ENCODE measurements at regions not wholly inside any gene's neighbourhood (a gene's known extent, or its start where the extent isn't known, plus 50 kb on each side); places are given as distances from the start of the nearest gene placed in this dataset.

DNA sequence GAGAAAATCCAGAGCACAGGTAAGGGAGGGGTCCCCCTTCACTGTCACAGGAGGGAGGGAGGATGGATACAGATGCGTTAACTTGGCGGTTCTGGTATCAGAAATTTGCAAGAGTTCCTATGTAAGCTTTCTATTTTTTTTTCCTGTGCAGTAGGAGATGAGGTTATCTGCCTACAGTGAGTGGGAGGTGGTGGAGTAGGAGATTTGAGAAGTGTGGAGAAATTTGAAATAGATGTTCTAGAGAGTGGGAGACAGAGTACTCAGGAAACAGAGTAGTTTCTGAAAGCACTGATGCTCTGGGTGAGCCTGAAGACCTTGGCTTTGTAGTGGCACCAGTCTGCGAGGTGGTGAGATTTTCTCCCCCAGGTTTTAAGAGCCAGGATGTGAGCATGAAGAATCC lies 271.4 kb downstream of the MSX2 start:
- Histone ChIP-seq H3K9ac (ENCODE audit: extremely low read depth, low read length, poor library complexity, severe bottlenecking) (no peak overlapping the region), H3K36me3 (ENCODE audit: control insufficient read depth, insufficient read depth, low read length) (no peaks in the 10 kb centered on the region), H3K27me3 (ENCODE audit: control insufficient read depth, insufficient read depth, low read length, poor library complexity, severe bottlenecking) (peaks cover 24% of the 10 kb centered on the region), H3K4me1 (ENCODE audit: control insufficient read depth, insufficient read depth, low read length) (no peaks in the 10 kb centered on the region), H3K27ac (ENCODE audit: low read depth, low read length) (no peak overlapping the region), H3K9me3 (ENCODE audit: control insufficient read depth, low read length) (peaks cover 8% of the 10 kb centered on the region), H3K4me3 (ENCODE audit: low read length) (no peak overlapping the region)
- WGBS, 2 experiments (ENCODE audit: insufficient coverage in 1 of 2, insufficient read length in 1 of 2) = 92 to 97% methylated on average over 3 of the region's 3 CpGs
- Mint-ChIP-seq H3K27me3 (ENCODE audit: insufficient read depth) (no peaks in the 10 kb centered on the region), H3K36me3 (ENCODE audit: low read depth) (no peaks in the 10 kb centered on the region), H3K4me1 (peaks cover 6% of the 10 kb centered on the region), H3K9me3 (peaks cover 12% of the 10 kb centered on the region), H3K27ac (no peak overlapping the region), H3K4me3 (no peak overlapping the region)
- DNase-seq = no peak
- TF ChIP-seq, protein P1, sequence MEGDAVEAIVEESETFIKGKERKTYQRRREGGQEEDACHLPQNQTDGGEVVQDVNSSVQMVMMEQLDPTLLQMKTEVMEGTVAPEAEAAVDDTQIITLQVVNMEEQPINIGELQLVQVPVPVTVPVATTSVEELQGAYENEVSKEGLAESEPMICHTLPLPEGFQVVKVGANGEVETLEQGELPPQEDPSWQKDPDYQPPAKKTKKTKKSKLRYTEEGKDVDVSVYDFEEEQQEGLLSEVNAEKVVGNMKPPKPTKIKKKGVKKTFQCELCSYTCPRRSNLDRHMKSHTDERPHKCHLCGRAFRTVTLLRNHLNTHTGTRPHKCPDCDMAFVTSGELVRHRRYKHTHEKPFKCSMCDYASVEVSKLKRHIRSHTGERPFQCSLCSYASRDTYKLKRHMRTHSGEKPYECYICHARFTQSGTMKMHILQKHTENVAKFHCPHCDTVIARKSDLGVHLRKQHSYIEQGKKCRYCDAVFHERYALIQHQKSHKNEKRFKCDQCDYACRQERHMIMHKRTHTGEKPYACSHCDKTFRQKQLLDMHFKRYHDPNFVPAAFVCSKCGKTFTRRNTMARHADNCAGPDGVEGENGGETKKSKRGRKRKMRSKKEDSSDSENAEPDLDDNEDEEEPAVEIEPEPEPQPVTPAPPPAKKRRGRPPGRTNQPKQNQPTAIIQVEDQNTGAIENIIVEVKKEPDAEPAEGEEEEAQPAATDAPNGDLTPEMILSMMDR (conservative IDR thresholded peaks at IDR 0.05) = no peak

DNA sequence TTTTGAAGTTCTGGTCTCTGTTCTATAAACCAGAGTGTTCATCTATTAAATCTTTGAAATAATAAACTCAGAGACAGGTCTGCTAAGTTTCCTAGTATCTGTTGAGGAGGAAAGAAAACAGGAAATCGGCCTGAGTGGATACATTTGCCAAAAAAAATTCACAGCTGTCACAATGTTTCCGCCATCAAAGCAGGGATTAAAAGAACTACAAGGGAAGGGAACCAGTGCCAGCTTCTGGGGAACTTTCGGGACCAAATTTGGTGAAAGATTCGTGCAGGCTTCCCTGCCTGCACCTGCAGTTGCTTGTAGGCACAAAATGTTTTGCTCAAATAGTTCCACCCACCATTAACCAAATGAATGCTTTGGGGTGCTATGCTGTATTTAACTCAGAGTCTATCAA lies 267.5 kb downstream of the MSX2 start:
- WGBS, 2 experiments (ENCODE audit: insufficient coverage in 1 of 2, insufficient read length in 1 of 2) = 85 to 88% methylated on average over 2 to 4 of the region's 4 CpGs
- no peaks in the 10 kb centered on the region for H3K9me3 ChIP-seq (ENCODE audit: control insufficient read depth, low read length)
- Mint-ChIP-seq H3K4me3 (no peak overlapping the region), H3K36me3 (ENCODE audit: low read depth) (no peaks in the 10 kb centered on the region), H3K4me1 (no peaks in the 10 kb centered on the region), H3K9me3 (no peaks in the 10 kb centered on the region), H3K27ac (no peak overlapping the region), H3K27me3 (ENCODE audit: insufficient read depth) (no peaks in the 10 kb centered on the region)
- TF ChIP-seq, protein P1 (conservative IDR thresholded peaks at IDR 0.05) = no peak
- no peak overlapping the region for H3K9ac ChIP-seq (ENCODE audit: extremely low read depth, low read length, poor library complexity, severe bottlenecking)
- H3K36me3 ChIP-seq (ENCODE audit: control insufficient read depth, insufficient read depth, low read length) = no peaks in the 10 kb centered on the region
- H3K27ac ChIP-seq (ENCODE audit: low read depth, low read length) = no peak overlapping the region
- peaks cover 23% of the 10 kb centered on the region for H3K27me3 ChIP-seq (ENCODE audit: control insufficient read depth, insufficient read depth, low read length, poor library complexity, severe bottlenecking)
- H3K4me1 ChIP-seq (ENCODE audit: control insufficient read depth, insufficient read depth, low read length) = no peaks in the 10 kb centered on the region
- H3K4me3 ChIP-seq (ENCODE audit: low read length) = no peak overlapping the region
- DNase-seq = no peak

DNA sequence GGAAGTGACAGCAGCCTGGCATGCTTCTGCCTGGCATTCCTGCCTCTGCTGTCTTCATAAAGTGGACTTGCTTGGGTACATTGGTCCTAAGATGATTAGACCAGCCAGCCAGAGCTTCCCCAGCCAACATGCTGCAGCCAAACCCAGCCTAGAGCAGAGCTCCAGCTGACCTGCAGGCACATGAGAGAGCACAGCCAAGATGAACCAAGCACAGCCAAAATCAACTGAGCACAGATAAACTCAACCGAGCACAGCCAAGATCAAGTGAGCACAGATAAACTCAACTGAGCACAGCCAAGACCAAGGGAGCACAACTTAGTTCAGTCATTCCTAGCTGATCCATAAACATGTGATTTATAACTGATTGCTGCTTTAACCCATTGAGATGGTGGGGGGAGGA lies 266.5 kb downstream of the MSX2 start:
- H3K4me1 ChIP-seq (ENCODE audit: control insufficient read depth, insufficient read depth, low read length) = no peaks in the 10 kb centered on the region
- peaks cover 13% of the 10 kb centered on the region for H3K27me3 ChIP-seq (ENCODE audit: control insufficient read depth, insufficient read depth, low read length, poor library complexity, severe bottlenecking)
- no peak for DNase-seq
- no peak overlapping the region for H3K9ac ChIP-seq (ENCODE audit: extremely low read depth, low read length, poor library complexity, severe bottlenecking)
- H3K4me3 ChIP-seq (ENCODE audit: low read length) = no peak overlapping the region
- H3K36me3 ChIP-seq (ENCODE audit: control insufficient read depth, insufficient read depth, low read length) = no peaks in the 10 kb centered on the region
- Mint-ChIP-seq H3K27ac (no peak overlapping the region), H3K27me3 (ENCODE audit: insufficient read depth) (no peaks in the 10 kb centered on the region), H3K9me3 (no peaks in the 10 kb centered on the region), H3K4me3 (no peak overlapping the region), H3K4me1 (no peaks in the 10 kb centered on the region), H3K36me3 (ENCODE audit: low read depth) (no peaks in the 10 kb centered on the region)
- TF ChIP-seq, protein P1 (conservative IDR thresholded peaks at IDR 0.05) = no peak
- 83 to 88% methylated on average over 1 of the region's 1 CpG for WGBS, 2 experiments (ENCODE audit: insufficient coverage in 1 of 2, insufficient read length in 1 of 2)
- no peak overlapping the region for H3K27ac ChIP-seq (ENCODE audit: low read depth, low read length)
- no peaks in the 10 kb centered on the region for H3K9me3 ChIP-seq (ENCODE audit: control insufficient read depth, low read length)

Measured in endodermal cell (in vitro differentiated cells).